ACC112 (cell line): ENCODE measurements at regions not wholly inside any gene's neighbourhood (a gene's known extent, or its start where the extent isn't known, plus 50 kb on each side); places are given as distances from the start of the nearest gene placed in this dataset.

Experiments used
- H2AFZ ChIP-seq: fragments of 200-600 bp; sonication (generic); one replicate; pipeline ENCODE4 v1.6.0; 2017; ENCODE audit warnings: antibody characterized with exemption, low read length; ENCODE audit not compliant: unreplicated experiment
- H3K27ac ChIP-seq: fragments of 200-600 bp; sonication (generic); 2 replicates; pipeline ENCODE4 v1.5.1; 2014; ENCODE audit warnings: low read depth, mild to moderate bottlenecking, antibody characterized with exemption, low read length, moderate library complexity
- H3K27me3 ChIP-seq: fragments of 200-600 bp; sonication (generic); 2 replicates; pipeline ENCODE4 v1.6.1; 2014; ENCODE audit warnings: mild to moderate bottlenecking, antibody characterized with exemption, low read length, moderate library complexity, mixed read lengths; ENCODE audit not compliant: insufficient read depth
- H3K36me3 ChIP-seq: fragments of 200-600 bp; sonication (generic); 2 replicates; pipeline ENCODE4 v1.6.1; 2016; ENCODE audit warnings: mild to moderate bottlenecking, antibody characterized with exemption, low read length, moderate library complexity, mixed read lengths; ENCODE audit not compliant: insufficient read depth
- H3K4me1 ChIP-seq: fragments of 200-600 bp; sonication (generic); one replicate; pipeline ENCODE4 v1.6.1; 2016; ENCODE audit warnings: low read length, mixed read lengths; ENCODE audit not compliant: insufficient read depth, unreplicated experiment, control insufficient read depth
- H3K4me3 ChIP-seq: fragments of 200-600 bp; sonication (generic); 2 replicates; pipeline ENCODE4 v1.5.1; 2014; ENCODE audit warnings: mild to moderate bottlenecking, low read depth, low read length
- H3K79me2 ChIP-seq: fragments of 200-600 bp; sonication (generic); one replicate; pipeline ENCODE4 v1.6.0; 2016; ENCODE audit warnings: low read length; ENCODE audit not compliant: control insufficient read depth, unreplicated experiment, insufficient read depth

DNA sequence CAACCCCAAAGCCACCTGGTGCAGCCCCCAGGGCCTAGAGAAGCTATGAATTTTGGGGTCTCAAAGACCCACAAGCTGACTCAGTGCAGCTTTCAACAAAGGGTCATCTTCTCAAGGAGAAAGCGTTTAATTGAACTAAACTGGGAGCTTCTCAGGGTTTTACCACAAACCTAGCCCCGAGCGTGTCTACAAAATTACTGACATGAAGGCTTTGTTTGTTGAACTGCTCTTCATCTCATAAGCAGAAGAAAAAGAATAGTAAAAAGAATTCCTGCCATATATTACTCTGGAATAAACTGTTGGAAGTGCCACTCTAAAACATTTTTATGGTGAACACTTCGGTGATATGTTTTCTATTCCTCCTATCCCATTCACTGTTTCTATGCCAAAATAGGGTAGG lies 50.8 kb upstream of the INCENP start:
- Histone ChIP-seq H3K27ac (no peak overlapping the region), H3K4me3 (no peak overlapping the region), H3K27me3 (no peaks in the 10 kb centered on the region), H3K36me3 (no peaks in the 10 kb centered on the region), H3K4me1 (no peaks in the 10 kb centered on the region), H2AFZ (no peak overlapping the region), H3K79me2 (no peaks in the 10 kb centered on the region)

DNA sequence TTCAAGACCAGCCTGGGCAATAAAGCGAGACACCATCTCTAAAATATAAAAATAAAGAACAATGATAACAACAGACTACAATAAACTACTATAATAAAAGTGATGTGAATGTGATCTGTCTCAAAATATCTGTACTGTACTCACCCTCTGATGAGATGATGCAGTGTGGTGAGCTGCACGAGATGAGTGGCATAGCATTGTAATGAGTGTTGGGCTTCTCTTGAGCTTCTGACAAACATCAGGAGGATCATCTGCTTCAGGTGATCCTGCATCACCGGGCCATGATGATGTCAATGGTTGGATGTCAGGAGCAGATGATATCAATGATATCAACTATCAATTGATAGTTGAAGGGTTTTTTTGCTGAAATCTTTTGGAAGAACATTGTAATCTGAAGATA lies 52.4 kb upstream of the INCENP start:
- Histone ChIP-seq H3K27ac (no peak overlapping the region), H3K36me3 (no peaks in the 10 kb centered on the region), H3K27me3 (no peaks in the 10 kb centered on the region), H3K4me3 (no peak overlapping the region), H2AFZ (no peak overlapping the region), H3K79me2 (no peaks in the 10 kb centered on the region), H3K4me1 (no peaks in the 10 kb centered on the region)

DNA sequence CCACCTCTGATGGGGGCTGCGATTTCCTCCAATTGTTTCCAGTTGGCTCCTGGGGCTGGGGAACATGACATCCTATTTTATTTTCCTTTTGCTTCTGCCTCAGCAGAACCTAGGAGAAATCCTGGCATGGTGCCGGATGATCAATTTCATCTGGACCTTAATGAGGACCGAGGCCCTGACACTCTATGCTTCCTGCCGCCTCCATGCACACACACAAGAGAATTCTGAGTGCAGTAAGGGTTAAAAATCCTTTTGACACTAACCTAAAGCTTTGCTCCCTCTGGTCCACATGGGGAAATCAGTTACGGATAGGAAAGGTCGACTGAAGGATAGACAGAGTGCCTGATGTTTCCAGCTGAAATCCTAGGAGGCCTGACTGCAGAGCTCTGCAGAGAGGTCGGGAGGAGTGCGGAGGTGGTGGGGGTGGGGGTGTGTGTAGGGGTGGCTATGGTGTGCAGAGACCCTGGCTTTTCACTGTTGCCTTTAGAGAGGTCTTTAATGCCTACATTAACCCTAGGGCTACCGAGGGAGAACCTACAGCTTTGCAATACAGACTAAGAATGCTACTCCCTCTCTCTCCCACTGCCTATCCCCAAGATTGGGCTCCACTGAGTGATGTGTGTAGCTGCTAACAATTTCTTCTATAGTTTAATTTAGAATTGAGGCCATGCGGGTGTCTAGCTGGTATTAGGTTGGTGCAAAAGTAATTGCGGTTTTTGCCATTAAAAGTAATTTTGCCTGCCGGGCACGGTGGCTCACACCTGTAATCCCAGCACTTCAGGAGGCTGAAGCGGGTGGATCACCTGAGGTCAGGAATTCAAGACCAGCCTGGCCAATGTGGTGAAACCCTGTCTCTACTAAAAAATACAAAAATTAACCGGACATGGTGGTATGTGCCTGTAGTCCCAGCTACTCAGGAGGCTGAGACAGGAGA lies 53.6 kb upstream of the INCENP start:
- Histone ChIP-seq H2AFZ (no peak overlapping the region), H3K4me1 (no peaks in the 10 kb centered on the region), H3K36me3 (no peaks in the 10 kb centered on the region), H3K27me3 (no peaks in the 10 kb centered on the region), H3K27ac (no peak overlapping the region), H3K4me3 (no peak overlapping the region), H3K79me2 (no peaks in the 10 kb centered on the region)

DNA sequence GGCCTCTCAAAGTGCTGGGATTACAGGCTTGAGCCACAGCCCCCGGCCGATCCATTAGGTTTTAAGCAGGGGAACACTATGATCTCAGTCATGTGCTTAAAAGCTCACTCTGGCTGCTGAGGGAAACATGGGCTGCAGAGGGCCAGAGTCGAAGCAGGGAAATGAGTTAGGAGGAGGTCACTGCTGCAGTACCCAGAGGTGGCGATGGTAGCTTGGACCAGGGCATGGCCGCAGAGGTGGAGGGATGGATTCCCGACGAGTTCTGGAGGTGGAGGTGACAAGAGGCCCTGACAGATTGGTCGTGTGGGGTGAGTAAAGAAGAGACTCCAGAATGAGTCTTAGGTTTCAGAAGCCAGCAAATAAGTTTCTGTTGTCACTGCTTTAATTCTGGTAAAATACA lies 54.4 kb upstream of the INCENP start:
- no peak overlapping the region for H3K4me3 ChIP-seq
- H3K27ac ChIP-seq = no peak overlapping the region
- no peaks in the 10 kb centered on the region for H3K79me2 ChIP-seq
- no peaks in the 10 kb centered on the region for H3K27me3 ChIP-seq
- no peak overlapping the region for H2AFZ ChIP-seq
- no peaks in the 10 kb centered on the region for H3K36me3 ChIP-seq
- no peaks in the 10 kb centered on the region for H3K4me1 ChIP-seq

DNA sequence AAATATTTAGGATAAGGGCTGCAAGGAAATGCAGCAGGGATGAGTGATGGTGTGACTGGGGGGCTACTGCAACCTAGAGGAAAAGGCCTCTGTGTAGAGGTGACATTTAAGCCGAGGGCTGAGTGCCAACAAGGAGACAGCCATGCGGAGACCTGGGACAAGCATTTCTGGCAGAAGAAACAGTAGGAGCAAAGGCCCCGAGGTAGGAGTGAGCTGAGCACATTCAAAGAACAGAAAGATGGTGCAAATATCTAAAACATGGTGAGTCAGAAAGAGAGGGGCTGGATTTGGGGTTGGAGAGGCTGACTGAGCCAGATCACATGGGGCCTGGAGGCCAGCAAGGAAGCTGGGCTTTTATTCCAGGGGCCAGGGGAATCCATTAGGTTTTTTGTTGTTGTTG lies 55.1 kb upstream of the INCENP start:
- no peaks in the 10 kb centered on the region for H3K27me3 ChIP-seq
- no peaks in the 10 kb centered on the region for H3K79me2 ChIP-seq
- H3K4me1 ChIP-seq = no peaks in the 10 kb centered on the region
- H3K4me3 ChIP-seq = no peak overlapping the region
- H3K27ac ChIP-seq = no peak overlapping the region
- H3K36me3 ChIP-seq = no peaks in the 10 kb centered on the region
- no peak overlapping the region for H2AFZ ChIP-seq

DNA sequence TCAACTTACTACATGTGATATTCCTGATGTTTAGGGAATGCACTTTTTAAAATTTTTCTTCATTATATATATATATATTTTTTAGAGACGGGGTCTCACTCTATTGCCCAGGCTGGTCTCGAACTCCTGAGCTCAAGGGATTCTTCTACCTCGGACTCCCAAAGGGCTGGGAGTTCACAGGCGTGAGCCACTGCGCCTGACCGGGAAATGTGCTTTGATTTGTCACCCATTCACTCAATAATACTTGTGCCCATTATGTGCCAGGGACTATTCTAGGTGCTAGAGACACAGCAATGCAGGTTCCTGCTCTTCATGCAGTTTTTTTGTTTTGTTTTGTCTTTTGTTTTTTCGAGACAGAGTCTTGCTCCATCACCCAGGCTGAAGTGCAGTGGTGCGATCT lies 56.1 kb upstream of the INCENP start:
- Histone ChIP-seq H3K4me1 (no peaks in the 10 kb centered on the region), H3K27ac (no peak overlapping the region)

DNA sequence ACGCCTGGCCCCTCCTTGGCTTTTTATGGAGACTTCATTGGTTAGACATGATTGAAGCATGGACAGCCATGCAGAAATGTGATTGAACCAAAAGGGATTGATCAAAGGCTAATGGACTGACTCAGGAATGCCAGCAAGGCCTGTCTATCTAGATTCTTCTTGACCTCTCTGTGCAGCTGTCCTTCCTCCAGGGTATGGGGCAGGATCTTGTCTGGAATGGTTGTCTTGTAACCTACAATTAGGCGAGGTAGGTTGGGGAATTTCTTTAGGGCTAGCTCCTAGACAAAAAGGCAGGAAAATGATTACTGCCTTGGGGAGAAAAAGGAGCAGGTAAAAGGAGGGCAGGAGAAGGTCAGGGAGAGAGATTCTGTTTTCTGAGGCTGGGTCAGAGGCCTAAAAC lies 59.6 kb upstream of the INCENP start:
- H3K27ac ChIP-seq = no peak overlapping the region
- H3K4me1 ChIP-seq = no peaks in the 10 kb centered on the region
- no peak overlapping the region for H3K4me3 ChIP-seq
- no peaks in the 10 kb centered on the region for H3K36me3 ChIP-seq
- no peaks in the 10 kb centered on the region for H3K79me2 ChIP-seq
- H3K27me3 ChIP-seq = no peaks in the 10 kb centered on the region
- H2AFZ ChIP-seq = no peak overlapping the region

More for the DNA sequence above, 56.1 kb upstream of the INCENP start:
- Histone ChIP-seq H3K4me3 (no peak overlapping the region), H3K27me3 (no peaks in the 10 kb centered on the region), H3K79me2 (no peaks in the 10 kb centered on the region), H3K36me3 (no peaks in the 10 kb centered on the region), H2AFZ (no peak overlapping the region)

DNA sequence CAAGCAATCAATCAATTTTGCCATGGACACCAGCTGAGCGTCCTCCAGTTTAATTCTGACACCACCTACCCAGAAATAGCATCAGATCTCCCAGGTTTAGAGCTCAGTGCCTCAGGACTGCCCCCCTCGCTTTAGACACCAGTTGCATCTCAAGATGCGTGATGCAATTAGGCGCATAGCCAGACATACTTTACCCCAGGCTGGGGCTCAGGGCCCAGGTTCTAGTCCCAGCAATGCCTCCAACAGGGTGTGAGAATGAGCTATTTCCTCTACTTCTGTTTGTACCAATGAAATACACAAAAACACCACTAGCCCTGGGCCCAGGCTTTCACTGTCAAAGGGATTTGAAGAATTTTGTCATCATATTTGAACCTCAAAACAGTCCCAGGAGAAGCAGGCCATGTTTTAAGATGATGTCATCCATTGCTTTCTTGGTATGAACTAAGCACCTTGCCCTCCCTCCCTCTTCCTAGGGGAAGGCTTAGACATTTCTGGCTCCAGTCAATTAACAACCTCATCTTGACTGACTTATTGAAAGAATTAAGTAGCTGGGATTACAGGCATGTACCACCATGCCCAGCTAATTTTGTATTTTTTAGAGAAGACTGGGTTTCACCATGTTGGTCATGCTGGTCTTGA lies 61.5 kb upstream of the INCENP start:
- Histone ChIP-seq H3K36me3 (no peaks in the 10 kb centered on the region), H3K27me3 (no peaks in the 10 kb centered on the region), H3K27ac (no peak overlapping the region), H3K4me1 (no peaks in the 10 kb centered on the region), H3K79me2 (no peaks in the 10 kb centered on the region), H2AFZ (no peak overlapping the region), H3K4me3 (no peak overlapping the region)

DNA sequence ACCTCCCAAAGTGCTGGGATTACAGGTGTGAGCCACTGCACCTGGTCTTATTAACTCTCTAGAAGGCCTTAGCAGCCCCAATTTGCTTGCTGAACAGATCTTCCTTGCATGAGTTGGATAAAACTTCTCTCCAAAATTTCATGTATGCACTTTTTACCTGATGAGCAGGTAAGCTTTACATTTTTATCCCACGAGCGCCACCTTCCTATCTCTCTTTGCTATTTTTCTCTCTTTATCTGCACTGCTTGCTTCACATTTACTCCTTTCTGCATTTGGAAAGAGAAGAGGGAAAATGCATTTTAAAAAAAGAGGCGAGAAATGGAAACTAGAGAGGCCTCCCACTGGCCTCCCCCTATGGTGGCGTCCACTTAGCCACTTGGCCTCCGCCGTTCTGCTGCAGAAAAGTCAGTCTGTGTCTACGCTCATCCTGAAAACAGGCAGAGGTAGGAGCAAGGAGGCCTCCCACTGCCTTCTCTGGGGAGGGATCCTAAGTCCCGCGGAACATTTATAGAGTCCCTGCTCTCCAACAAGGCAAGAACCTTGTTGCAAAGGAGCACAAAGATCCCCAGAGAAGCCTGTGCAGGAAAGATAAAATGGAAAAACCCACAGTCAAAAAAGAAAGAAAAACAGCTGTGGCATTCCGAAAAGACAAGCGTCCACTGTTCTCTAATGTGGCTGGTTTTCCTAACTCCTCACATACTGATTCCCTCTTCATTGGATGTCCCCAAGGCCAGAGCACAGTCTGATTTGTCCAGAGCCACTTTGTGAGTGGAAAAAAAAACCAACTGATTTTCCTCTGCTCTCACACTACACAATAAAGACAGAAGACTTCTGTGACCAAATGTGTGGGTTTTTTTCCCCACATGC lies 62.2 kb upstream of the INCENP start:
- no peaks in the 10 kb centered on the region for H3K4me1 ChIP-seq
- no peaks in the 10 kb centered on the region for H3K36me3 ChIP-seq
- H3K27me3 ChIP-seq = no peaks in the 10 kb centered on the region
- no peak overlapping the region for H2AFZ ChIP-seq
- H3K79me2 ChIP-seq = no peaks in the 10 kb centered on the region
- no peak overlapping the region for H3K4me3 ChIP-seq
- H3K27ac ChIP-seq = no peak overlapping the region

DNA sequence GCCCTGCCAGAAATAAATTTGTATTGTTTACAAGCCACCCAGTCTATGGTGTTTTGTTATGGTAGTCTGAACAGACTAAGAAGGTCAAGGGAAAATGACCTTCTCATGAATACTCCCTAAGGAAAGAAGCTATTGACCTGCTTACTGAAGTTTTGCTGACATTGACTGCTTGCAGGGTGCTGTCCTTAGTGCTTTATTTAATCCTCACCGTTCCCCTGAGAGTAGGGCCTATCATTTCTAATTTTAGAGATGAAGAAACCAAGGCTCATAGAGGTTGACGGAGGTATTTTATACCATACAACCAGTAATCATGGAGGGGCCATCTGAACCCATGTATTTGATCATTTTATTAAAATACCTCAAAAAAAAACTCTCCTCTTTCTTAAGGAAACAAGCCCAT lies 66.7 kb upstream of the INCENP start:
- Histone ChIP-seq H3K4me1 (no peaks in the 10 kb centered on the region), H3K27ac (no peak overlapping the region), H3K27me3 (no peaks in the 10 kb centered on the region), H2AFZ (no peak overlapping the region), H3K4me3 (no peak overlapping the region), H3K36me3 (no peaks in the 10 kb centered on the region), H3K79me2 (no peaks in the 10 kb centered on the region)
